IPS-11a (cell line): ENCODE measurements at regions not wholly inside any gene's neighbourhood (a gene's known extent, or its start where the extent isn't known, plus 50 kb on each side); places are given as distances from the start of the nearest gene placed in this dataset.

Source experiments
- H3K4me3 ChIP-seq: one replicate; pipeline ENCODE4 v1.5.1; 2013; ENCODE audit warnings: low read depth, low read length, control low read depth

GRCh38 chr20:57047281-57048026 lies 219.0 kb downstream of the BMP7 start:
- H3K4me3 ChIP-seq, result no peak overlapping the region

DNA sequence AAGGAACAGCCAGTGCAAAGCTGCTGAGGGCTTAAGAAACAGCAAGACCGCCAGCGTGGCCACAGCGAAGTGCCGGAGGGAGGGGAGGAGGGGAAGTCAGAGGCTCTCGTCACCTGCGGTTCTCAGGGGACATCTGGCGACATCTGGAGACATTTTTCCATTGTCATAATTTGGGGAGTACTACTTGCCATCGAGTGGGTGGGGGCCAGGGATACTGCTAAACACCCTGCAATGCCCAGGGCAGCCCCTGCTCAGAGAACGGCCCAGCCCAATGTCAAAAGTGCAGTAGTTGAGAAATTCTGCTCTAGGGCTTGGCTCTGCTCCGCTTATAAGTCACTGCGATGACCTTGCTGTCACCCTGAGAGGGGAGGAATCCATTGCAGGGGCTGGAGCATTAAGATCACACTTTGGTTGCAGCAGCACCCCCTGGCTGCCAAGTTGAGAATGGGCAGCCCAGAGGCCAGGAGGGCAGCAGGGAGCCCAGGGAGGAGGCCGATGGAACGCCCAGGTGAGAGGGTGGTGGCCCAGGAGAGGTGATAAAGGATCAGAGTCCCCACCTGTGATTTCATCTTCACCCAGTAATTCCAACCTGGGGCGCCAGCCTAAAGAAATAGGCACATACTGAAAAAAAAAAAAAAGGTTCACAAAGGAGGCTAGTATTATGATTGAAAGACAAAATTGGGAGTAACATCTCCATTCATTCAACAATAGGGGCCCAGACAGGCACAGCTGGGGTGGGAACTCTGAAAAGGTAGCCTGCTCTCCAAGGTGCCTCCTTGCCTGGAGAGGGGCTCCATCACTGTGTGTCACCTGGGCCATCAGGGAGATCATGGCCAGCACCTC lies 218.2 kb downstream of the BMP7 start:
- H3K4me3 ChIP-seq, result no peak overlapping the region

DNA sequence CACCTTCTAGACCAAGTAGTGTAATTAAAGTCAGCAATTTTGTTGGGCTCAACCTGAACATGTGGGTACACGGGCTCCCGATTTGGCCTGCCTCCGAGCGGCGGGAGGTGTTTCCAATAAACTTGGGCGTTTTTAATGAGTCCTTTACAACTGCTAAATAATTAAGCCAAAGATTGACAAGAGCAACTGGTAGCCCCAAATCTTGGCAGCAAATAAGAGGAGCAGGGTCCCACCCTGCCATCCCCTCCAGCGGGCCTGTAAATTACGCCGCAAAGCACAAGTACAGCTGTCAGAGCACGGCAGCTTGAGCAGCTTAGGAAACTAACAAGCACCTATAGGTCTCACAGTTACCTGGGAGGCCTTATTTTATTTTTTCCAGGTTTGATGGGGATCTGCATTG lies 217.1 kb downstream of the BMP7 start:
- no peak overlapping the region for H3K4me3 ChIP-seq

GRCh38 chr20:57051096-57051495 lies 215.3 kb downstream of the BMP7 start:
- no peak overlapping the region for H3K4me3 ChIP-seq

DNA sequence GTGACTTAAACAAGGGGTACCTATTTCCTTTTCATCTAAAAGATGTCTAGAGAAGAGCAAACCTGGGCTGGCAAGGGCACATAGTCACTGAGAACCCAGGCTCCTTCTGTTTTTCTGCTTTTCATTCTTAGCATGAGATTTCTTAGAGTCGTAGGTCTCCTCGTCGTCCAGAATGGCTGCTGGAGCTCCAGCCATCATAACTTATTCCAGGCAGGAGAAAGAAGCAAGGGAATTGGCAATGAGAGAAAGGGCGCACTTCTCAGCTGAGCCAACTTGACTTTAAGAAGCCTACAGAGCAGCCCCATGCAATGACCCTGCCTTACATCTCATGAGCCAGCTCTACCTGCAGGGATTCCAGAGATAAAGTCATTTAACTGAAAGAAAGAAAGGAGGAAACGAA lies 213.4 kb downstream of the BMP7 start:
- no peak overlapping the region for H3K4me3 ChIP-seq

DNA sequence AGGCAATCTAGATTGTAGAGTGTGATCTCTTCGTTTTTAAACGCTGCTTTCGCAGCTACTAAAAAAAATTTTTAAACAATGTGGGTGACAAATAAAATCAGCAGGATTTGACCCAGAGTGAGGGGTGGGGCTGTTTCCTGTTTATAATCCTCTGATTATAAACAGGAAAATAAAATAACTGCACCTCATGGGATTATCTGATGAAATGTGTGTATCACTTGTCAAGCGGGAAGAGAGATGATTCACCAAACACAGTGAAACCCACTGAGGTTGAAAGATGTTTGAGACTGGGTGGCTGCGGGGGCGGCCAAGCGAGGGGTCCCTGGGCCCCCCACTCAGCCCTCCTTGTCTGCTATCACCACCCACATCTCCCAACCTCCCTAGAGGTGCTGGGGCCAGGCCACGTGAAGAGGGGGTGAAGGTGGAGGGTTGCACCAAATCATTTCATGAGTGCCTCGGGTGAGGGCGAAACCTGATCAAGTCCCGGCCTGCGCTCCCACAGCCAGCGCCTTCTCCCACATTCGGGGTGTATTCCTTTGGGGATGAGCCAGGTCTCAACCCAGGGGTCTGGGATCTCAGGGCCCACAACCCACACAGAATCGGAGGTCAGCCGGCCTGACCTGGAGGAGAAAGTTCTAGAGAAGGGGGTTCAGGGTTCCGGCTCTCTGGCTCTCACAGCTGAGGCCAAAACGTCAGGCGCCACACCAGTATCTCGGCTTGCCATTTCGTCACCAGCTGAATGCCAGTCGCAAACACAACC lies 212.5 kb downstream of the BMP7 start:
- no peak overlapping the region for H3K4me3 ChIP-seq

DNA sequence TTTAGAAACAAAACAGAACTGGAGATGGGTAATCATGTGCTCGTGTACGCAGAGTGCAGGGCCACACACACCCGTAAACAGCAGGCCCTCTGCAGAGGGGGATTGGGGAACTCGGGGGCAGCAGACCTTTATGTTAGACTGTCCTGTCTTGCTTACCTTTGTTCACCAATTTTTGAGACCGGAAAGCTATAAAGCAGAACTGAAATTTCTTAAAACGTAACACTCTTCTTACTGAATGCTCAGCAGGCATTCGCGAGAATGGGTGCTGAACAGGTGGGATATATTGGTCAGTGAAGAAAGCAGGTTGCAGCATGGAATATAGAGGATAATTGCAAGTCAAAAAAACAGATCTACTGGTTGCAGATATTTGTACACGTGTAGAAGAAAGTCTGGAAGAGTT lies 211.1 kb downstream of the BMP7 start:
- no peak overlapping the region for H3K4me3 ChIP-seq

- no peak overlapping the region for H3K4me3 ChIP-seq
These were observed 209.8 kb downstream of the BMP7 start for GRCh38 chr20:57056651-57057050.

DNA sequence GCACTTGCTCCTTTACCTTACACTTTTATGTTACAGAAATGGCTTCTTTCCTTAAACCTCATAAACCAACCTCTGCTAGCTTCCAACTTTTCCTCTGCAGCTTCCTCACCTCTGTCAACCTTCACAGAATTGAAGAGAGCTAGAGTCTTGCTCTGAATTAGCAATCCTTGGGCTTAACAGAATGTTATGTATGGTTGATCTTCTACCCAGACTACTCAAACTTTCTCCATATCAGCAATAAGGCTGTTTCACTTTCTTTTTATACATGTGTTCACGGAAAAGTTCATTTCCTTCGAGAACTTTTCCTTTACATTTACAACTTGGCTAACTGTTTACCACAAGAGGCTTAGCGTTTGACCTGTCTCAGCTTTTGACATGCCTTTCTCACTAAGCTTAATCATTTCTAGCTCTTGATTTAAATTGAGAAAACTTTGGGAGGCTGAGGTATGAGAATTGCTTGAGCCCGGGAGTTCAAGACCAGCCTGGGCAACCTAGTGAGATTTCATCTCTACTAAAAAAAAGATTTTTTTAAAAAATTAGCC lies 207.3 kb downstream of the BMP7 start:
- H3K4me3 ChIP-seq, result no peak overlapping the region

DNA sequence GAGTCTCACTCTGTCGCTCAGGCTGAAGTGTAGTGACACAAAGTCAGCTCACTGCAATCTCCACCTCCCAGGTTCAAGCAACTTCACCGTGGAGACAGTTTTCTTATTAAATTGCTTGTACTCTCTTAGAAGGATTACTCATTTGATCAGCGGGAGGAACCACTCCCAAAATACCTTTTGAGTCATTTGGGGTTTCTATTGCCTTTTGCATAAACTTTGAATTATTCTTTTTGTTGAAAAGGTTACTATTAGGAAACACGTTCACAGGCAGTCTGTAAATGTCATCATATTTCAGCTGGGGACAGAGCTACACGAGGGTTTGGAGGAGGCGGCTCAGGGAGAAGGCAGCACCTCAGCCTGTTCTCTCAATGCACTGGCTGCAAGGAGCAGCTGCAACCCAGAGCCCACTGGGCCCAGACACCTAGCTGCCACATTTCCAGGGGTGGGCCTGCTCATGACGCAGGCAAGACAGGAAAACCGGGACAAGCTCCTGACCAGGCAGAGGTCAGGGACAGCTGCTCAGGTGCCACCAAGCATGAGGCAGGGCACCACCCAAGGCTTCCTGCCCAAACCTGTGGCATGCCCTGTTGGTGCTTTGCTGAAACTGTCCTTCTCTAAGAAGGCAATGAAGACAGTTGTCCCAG lies 205.9 kb downstream of the BMP7 start:
- H3K4me3 ChIP-seq, result no peak overlapping the region

DNA sequence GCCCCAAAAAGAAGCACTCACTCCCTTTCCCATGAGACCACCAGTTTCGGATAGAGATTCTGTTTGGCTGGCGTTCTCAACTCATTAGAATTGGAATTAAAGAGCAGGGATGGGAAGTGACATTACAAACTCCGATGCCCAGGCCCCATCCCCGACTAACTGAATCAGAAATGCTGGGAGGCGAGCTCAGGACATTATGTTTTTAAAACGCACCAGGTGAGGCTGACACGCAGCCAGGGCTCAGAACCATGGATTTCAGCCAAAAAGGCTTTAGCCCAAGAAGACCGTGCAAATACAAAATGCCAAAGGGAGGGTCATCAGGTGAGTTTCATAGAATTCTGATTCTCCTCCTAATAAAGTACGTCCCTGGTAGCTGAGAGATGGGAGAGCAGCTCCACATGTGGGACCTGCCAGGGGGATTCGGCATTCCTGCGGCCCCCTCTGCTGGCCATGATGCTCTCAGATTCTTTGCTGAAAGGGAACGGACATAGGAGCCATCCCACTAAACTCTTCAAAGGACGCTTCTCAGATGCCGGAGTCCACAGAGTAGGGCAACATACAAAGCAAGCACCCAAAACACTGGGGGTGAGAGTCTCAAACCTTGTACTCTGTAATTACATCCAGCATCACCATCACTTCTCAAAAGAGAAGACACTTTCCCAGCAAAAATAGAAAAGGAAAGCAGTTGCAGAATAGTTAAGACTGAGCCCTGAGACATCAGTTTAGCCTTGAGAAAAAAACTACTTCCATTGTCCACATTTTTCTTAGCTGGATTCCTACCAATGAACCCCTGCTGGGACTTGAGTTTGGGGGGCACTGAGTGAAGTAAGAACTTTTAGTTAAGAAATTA lies 205.2 kb downstream of the BMP7 start:
- no peak overlapping the region for H3K4me3 ChIP-seq

- H3K4me3 ChIP-seq, result no peak overlapping the region
These were observed 204.2 kb downstream of the BMP7 start for GRCh38 chr20:57062241-57062640.

DNA sequence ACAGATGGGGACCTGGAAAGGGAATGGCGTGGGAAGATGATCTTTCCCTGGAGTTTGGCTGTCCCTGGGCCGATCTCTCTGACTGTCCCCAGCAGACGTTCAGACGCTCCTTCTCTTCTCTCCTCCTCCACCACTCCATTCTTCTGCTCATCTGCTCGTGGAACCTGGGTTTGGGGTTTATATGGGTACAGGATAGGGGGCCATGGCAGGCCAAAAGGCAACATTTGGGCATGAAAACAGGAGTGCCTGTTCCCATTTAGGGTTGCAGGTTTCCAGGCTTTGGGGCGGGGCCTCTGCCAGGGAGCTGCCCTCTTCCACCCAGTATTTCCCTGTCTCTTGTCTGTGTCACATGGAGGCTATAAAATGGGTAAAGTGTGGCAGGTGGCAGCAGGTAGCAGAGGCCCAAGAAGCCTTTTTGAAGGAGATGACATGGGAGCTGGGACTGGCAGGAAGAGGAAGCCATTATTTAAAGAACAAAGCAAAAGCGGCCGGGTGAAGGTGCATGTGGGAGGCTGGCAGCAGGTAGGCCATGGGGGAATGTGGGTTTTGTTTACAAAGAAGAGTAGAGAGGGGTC lies 203.7 kb downstream of the BMP7 start:
- no peak overlapping the region for H3K4me3 ChIP-seq

- H3K4me3 ChIP-seq, result no peak overlapping the region
These were observed 201.6 kb downstream of the BMP7 start for GRCh38 chr20:57064836-57065235.

DNA sequence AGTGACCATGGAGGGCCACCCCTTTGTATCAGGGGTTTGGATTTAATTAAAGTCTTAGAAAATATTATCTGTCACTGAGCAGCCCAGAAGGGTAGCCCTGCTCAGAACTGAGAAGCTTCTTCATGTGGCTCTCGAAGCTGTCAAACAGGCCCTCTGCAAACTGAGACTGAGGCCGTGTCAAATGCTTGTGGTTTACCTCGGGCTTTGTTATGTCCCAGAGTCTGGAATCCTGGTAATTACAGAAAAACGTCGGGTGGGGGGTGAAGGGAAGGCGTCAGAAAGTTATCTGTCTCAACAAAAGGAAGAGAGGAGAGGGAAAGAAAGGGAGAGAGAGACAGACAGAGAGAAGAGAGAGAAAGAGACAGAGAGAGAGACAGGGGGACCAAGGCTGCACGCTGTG lies 200.8 kb downstream of the BMP7 start:
- H3K4me3 ChIP-seq, result no peak overlapping the region

GRCh38 chr20:57066126-57066900 lies 200.1 kb downstream of the BMP7 start:
- no peak overlapping the region for H3K4me3 ChIP-seq

DNA sequence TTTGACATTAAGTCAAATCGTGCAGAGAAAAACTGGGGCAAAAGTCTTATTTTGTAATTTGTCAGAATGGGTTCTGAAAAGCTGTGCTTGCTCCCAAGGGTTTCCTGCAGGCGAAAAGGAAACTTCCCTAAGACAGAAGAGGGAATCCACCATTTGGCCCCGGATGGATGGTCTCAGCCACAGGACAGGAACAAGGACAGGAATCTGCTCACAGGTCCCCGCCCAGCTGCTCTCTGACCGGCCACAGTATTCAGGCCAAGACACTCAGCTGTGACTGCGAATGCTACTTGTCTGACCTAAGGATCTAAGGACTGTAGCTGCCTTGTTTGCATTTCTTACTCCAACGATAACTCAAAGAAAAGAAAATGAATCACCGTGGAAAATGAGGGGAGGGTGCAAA lies 197.0 kb downstream of the BMP7 start:
- H3K4me3 ChIP-seq, result no peak overlapping the region

DNA sequence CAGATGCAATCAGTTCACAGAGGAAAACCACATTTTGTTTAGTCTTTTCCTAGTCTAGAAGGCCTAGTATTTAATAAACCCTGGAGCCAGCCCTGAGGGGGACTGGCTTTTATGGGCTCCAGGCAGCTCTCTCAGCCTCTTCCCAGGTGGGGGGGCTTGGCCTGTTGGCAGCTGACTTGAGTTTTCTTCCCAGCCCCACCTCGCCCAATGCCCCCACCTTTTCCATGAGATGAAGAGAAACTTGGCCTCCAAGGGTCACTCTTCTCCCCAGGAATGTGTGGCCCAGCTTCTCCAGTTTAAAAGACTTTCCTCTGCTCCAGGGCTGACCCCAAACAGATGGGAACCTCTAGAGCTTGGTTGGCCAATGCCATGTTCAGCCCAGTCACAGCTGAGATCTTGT lies 196.1 kb downstream of the BMP7 start:
- H3K4me3 ChIP-seq, result no peak overlapping the region

DNA sequence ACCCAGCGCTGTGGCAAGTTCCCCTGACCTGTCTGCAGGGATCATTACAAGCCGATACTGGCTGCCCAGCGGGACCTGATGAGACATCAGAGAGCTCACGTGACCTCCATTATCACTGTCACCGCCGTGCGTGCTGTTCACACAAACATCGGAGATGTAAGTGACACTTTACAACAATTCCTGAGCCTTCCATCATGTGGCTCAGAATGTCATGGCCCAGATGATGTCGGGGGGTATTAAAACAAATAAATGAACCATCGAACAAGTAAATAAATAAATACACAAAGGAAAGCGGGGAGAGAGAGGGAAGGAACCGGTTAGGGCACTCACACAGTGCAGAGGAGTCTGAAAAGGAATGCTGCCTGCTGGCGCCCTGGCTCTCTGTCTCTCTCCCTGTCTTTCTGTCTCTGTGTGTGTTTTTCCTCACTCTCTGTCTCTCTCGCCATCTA lies 195.1 kb downstream of the BMP7 start:
- H3K4me3 ChIP-seq, result no peak overlapping the region
